ENCODE measurements at regions not wholly inside any gene's neighbourhood (a gene's known extent, or its start where the extent isn't known, plus 50 kb on each side); places are given as distances from the start of the nearest gene placed in this dataset.

- TF ChIP-seq EZH2phosphoT487 (IDR thresholded peaks at IDR 0.05; ENCODE audit: insufficient read depth, low read depth), result no peak
- TF ChIP-seq EZH2 (IDR thresholded peaks at IDR 0.05; ENCODE audit: insufficient read depth, poor library complexity, severe bottlenecking), result no peak
Observed at GRCh38 chr3:178895178-178895789, 176.3 kb downstream of the ZMAT3 start.
